ENCODE measurements at regions not wholly inside any gene's neighbourhood (a gene's known extent, or its start where the extent isn't known, plus 50 kb on each side); places are given as distances from the start of the nearest gene placed in this dataset.

- no peak for TF ChIP-seq CTCF (conservative IDR thresholded peaks at IDR 0.05; ENCODE audit: low read length)
- no peak for TF ChIP-seq EZH2phosphoT487 (IDR thresholded peaks at IDR 0.05; ENCODE audit: borderline replicate concordance, low read depth, low read length)
Observed at GRCh38 chr1:56436912-56437417, 142.4 kb downstream of the PLPP3 start.
